ENCODE measurements at regions not wholly inside any gene's neighbourhood (a gene's known extent, or its start where the extent isn't known, plus 50 kb on each side); places are given as distances from the start of the nearest gene placed in this dataset.

- H3K27me3 ChIP-seq (replicated peaks in 1 of 7), result no peaks in the 10 kb centered on the region
- no peaks in the 10 kb centered on the region for H3K9me3 ChIP-seq
- intact Hi-C loops (cut with DNase I; ENCODE audit: low total_unique reads), result no loop called here
- no peak for DNase-seq
- H3K4me1 ChIP-seq, result peaks cover 16 to 32% (median 24%) of the 10 kb centered on the region in 6 donors
- H3K27ac ChIP-seq, result peak overlapping the region in 4 of 8 donors; percentile 4 to 49 (median 30)
- H3K36me3 ChIP-seq, result no peaks in the 10 kb centered on the region
- TF ChIP-seq POLR2A (IDR thresholded peaks at IDR 0.05), result no peak
- no peak for TF ChIP-seq CTCF (IDR thresholded peaks at IDR 0.05 in 8 of 11, conservative IDR thresholded peaks at IDR 0.05 in 3 of 11)
- TF ChIP-seq POLR2AphosphoS5 (IDR thresholded peaks at IDR 0.05), result no peak
- WGBS, 5 donors, result 63 to 77% (median 68%) methylated on average over 11 of the region's 11 CpGs
- no peak overlapping the region for H3K4me3 ChIP-seq
Measured at GRCh38 chr2:236517251-236518031, 52.2 kb upstream of the ACKR3 start.
